ENCODE measurements at regions not wholly inside any gene's neighbourhood (a gene's known extent, or its start where the extent isn't known, plus 50 kb on each side); places are given as distances from the start of the nearest gene placed in this dataset.

DNA sequence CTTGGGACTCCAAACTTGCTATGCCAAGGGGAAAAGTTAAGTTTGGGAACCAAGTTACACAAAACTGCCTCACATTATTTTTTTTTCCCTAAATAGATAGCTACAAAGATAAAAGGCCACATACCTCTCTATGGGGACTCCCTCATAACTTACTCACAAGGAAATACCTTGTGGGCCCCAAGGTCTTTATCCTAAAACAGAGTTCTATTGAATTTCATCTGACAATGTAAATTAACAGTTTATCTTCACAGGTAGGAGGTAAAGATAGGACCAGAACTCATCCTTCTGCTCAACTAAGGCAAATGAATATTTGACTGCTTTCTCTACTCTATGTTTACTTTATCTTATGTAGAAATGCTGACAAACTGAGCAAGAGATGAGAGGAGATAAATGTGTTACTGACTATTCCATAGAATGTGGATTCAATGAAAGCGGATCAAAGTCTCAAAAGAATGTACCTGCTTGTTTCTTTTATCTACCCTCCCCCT lies 1278.0 kb downstream of the OTOL1 start:
- Histone ChIP-seq H3K9ac (no peak overlapping the region), H4K20me1 (no peaks in the 10 kb centered on the region), H3K27ac (no peak overlapping the region), H3K4me1 (no peaks in the 10 kb centered on the region), H3K27me3 (no peaks in the 10 kb centered on the region), H3K36me3 (no peaks in the 10 kb centered on the region), H3K4me3 (no peak overlapping the region), H3K4me2 (no peak overlapping the region), H3K9me3 (replicated peaks in 1 of 11) (no peaks in the 10 kb centered on the region)
- TF ChIP-seq Cebpa-rat (IDR thresholded peaks at IDR 0.05), result no peak

DNA sequence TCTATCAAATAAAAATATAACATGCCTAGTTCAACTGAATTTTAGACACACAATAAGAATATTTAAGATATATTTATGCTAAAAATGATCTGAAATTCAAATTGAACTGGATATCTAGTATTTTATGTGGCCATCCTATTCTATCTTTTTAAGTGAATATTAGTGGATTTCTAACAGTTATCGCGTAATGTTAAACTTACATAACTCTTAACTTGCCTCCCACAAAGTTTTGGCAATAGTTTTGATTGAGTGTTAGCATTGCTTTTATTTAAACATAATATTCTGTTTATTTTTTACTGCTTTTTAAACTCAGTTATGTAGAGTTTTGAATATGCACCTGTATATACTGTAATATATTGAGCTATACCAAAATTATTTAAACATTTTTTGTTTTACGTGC lies 1279.5 kb downstream of the OTOL1 start:
- H3K9ac ChIP-seq, result no peak overlapping the region
- H4K20me1 ChIP-seq, result no peaks in the 10 kb centered on the region
- H3K4me2 ChIP-seq, result no peak overlapping the region
- H3K9me3 ChIP-seq (replicated peaks in 1 of 11), result no peaks in the 10 kb centered on the region
- no peak overlapping the region for H3K4me3 ChIP-seq
- H3K27ac ChIP-seq, result no peak overlapping the region
- no peaks in the 10 kb centered on the region for H3K27me3 ChIP-seq
- H3K36me3 ChIP-seq, result no peaks in the 10 kb centered on the region
- no peak for TF ChIP-seq Cebpa-rat (IDR thresholded peaks at IDR 0.05)
- no peaks in the 10 kb centered on the region for H3K4me1 ChIP-seq

GRCh38 chr3:162777118-162777517 lies 1280.5 kb downstream of the OTOL1 start:
- no peaks in the 10 kb centered on the region for H3K36me3 ChIP-seq
- H3K9ac ChIP-seq, result no peak overlapping the region
- no peak for TF ChIP-seq Cebpa-rat (IDR thresholded peaks at IDR 0.05)
- no peaks in the 10 kb centered on the region for H4K20me1 ChIP-seq
- H3K4me3 ChIP-seq, result no peak overlapping the region
- H3K27me3 ChIP-seq, result no peaks in the 10 kb centered on the region
- no peak overlapping the region for H3K27ac ChIP-seq
- H3K9me3 ChIP-seq (replicated peaks in 1 of 11), result no peaks in the 10 kb centered on the region
- no peaks in the 10 kb centered on the region for H3K4me1 ChIP-seq
- H3K4me2 ChIP-seq, result no peak overlapping the region

GRCh38 chr3:162780313-162780712 lies 1283.7 kb downstream of the OTOL1 start:
- Histone ChIP-seq H3K4me1 (no peaks in the 10 kb centered on the region), H4K20me1 (no peaks in the 10 kb centered on the region), H3K4me3 (no peak overlapping the region), H3K27me3 (no peaks in the 10 kb centered on the region), H3K4me2 (no peak overlapping the region), H3K9me3 (replicated peaks in 1 of 11) (no peaks in the 10 kb centered on the region), H3K36me3 (no peaks in the 10 kb centered on the region), H3K9ac (no peak overlapping the region), H3K27ac (no peak overlapping the region)
- TF ChIP-seq Cebpa-rat (IDR thresholded peaks at IDR 0.05), result no peak

GRCh38 chr3:162799910-162800309 lies 1303.3 kb downstream of the OTOL1 start:
- no peak overlapping the region for H3K4me2 ChIP-seq
- H3K4me1 ChIP-seq, result no peaks in the 10 kb centered on the region
- no peaks in the 10 kb centered on the region for H3K9me3 ChIP-seq (replicated peaks in 1 of 11)
- H3K4me3 ChIP-seq, result no peak overlapping the region
- no peaks in the 10 kb centered on the region for H4K20me1 ChIP-seq
- no peak for TF ChIP-seq Cebpa-rat (IDR thresholded peaks at IDR 0.05)
- no peak overlapping the region for H3K9ac ChIP-seq
- no peaks in the 10 kb centered on the region for H3K27me3 ChIP-seq
- no peak overlapping the region for H3K27ac ChIP-seq
- H3K36me3 ChIP-seq, result no peaks in the 10 kb centered on the region

- no peaks in the 10 kb centered on the region for H3K27me3 ChIP-seq
- H3K9me3 ChIP-seq (replicated peaks in 1 of 11), result no peaks in the 10 kb centered on the region
- TF ChIP-seq Cebpa-rat (IDR thresholded peaks at IDR 0.05), result no peak
- H3K27ac ChIP-seq, result no peak overlapping the region
- no peaks in the 10 kb centered on the region for H4K20me1 ChIP-seq
- H3K4me1 ChIP-seq, result no peaks in the 10 kb centered on the region
- H3K4me2 ChIP-seq, result no peak overlapping the region
- H3K9ac ChIP-seq, result no peak overlapping the region
- H3K4me3 ChIP-seq, result no peak overlapping the region
- H3K36me3 ChIP-seq, result no peaks in the 10 kb centered on the region
These were observed 1305.8 kb downstream of the OTOL1 start for GRCh38 chr3:162802228-162802965.

GRCh38 chr3:162810776-162811175 lies 1314.2 kb downstream of the OTOL1 start:
- no peaks in the 10 kb centered on the region for H3K27me3 ChIP-seq
- H3K27ac ChIP-seq, result no peak overlapping the region
- no peak overlapping the region for H3K4me2 ChIP-seq
- no peak overlapping the region for H3K4me3 ChIP-seq
- no peak overlapping the region for H3K9ac ChIP-seq
- no peaks in the 10 kb centered on the region for H3K4me1 ChIP-seq
- TF ChIP-seq Cebpa-rat (IDR thresholded peaks at IDR 0.05), result no peak
- H3K36me3 ChIP-seq, result no peaks in the 10 kb centered on the region
- no peaks in the 10 kb centered on the region for H4K20me1 ChIP-seq
- no peaks in the 10 kb centered on the region for H3K9me3 ChIP-seq (replicated peaks in 1 of 11)

DNA sequence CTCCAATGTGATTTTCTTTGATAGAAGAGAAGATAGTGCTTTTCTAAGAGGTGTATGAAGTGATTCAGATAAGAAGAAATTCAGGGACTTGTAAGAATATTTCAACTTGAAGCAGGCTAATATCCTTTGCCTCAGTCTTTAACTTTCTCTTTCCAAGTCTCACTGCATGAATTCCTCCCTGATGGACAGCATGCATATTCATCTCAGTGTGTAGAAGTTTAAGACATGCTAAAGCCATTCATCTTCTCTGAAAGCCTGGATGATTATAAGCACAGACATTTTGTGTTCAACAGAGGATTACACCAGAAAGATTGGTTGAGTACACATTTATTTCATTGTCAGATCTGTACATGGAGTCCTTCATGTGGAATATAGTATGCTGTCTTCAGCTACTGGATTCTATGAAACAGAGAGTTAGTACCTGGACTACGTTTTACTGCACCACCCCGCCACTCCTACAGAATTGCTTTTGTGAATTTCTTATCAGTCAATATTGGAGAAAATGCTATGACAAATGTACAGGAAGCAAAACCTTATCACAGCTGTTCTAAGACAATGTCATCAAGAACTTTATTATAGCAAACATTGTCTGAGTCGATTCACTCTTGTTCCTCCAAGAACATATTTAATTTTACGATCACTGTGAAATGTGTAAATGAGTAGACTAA lies 1346.1 kb downstream of the OTOL1 start:
- Histone ChIP-seq H3K4me2 (no peak overlapping the region), H3K4me1 (no peaks in the 10 kb centered on the region), H3K9ac (no peak overlapping the region), H3K36me3 (no peaks in the 10 kb centered on the region), H3K27ac (no peak overlapping the region), H3K27me3 (no peaks in the 10 kb centered on the region), H3K9me3 (replicated peaks in 1 of 11) (no peaks in the 10 kb centered on the region), H3K4me3 (no peak overlapping the region), H4K20me1 (no peaks in the 10 kb centered on the region)
- no peak for TF ChIP-seq Cebpa-rat (IDR thresholded peaks at IDR 0.05)

DNA sequence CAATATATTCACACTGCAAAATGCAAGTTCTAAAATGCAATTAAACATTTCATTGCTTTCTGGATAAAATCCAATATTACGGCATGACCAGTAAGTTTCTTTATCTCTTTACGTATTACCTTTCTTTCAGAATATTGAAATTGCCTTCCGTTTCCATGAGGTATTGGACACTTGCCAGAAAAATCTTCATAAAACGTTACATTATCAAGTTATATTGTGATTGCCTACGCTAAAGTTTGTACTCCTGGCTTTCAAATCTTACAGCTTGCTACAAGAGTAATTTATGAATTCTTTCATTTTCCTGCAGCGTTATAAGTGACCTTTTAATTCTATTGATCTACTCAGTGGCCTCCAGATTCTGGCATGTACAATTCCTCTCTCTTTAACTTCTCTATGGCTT lies 1349.3 kb downstream of the OTOL1 start:
- Histone ChIP-seq H3K27me3 (no peaks in the 10 kb centered on the region), H3K9ac (no peak overlapping the region), H3K27ac (no peak overlapping the region), H3K9me3 (replicated peaks in 1 of 11) (no peaks in the 10 kb centered on the region), H3K4me3 (no peak overlapping the region), H3K4me2 (no peak overlapping the region), H3K36me3 (no peaks in the 10 kb centered on the region), H3K4me1 (no peaks in the 10 kb centered on the region), H4K20me1 (no peaks in the 10 kb centered on the region)
- no peak for TF ChIP-seq Cebpa-rat (IDR thresholded peaks at IDR 0.05)

DNA sequence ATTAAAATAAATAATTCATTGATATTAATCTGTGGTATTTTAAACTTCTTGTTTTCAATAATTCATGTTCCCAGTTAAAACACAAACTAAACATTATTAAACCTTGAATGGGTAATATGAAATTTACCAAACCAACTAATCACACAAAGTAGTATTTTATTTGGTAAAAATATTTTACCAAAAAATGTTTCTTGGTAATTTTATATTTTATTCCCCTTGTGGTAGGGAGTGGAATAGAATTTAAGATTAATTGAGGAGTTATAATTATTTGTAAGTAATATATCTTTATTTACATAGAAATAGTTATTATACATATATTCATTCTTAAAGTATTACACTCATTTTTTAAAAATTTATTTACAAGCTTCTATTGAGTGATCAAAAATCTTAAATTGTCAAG lies 1350.9 kb downstream of the OTOL1 start:
- Histone ChIP-seq H3K4me3 (no peak overlapping the region), H4K20me1 (no peaks in the 10 kb centered on the region), H3K4me1 (no peaks in the 10 kb centered on the region), H3K9ac (no peak overlapping the region), H3K27me3 (no peaks in the 10 kb centered on the region), H3K36me3 (no peaks in the 10 kb centered on the region), H3K4me2 (no peak overlapping the region), H3K9me3 (replicated peaks in 1 of 11) (no peaks in the 10 kb centered on the region), H3K27ac (no peak overlapping the region)
- no peak for TF ChIP-seq Cebpa-rat (IDR thresholded peaks at IDR 0.05)

Data from BLaER1 treated with 17β-estradiol and CSF1 and Interleukin-3, amounts not matched to agents 10 nM and 100 nM (cell line).